ENCODE measurements at regions not wholly inside any gene's neighbourhood (a gene's known extent, or its start where the extent isn't known, plus 50 kb on each side); places are given as distances from the start of the nearest gene placed in this dataset.
"Not testable (repeated sequence)": the region's sequence is repeated elsewhere in the genome, so short reads cannot be mapped to it uniquely, and the experiment has no call there.

DNA sequence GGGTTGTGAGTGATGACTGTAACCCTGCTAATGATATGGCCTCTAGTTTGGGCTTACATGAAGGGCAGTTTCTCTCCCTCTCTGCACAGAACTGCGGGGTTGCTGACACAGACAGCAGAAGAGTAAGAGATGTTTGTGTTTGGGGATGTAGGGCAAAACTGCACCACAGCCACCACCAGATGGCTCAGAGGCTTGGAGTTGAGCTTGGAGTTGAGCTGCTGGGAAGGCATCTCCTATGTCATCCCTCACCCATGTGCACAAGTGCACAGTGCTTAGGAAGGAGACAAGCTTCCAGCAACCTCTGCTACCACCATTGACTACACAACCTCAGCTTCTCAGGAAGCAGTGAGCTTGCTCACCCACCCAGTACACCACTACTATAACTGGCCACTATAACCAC is 303.9 kb upstream of the DEFB112 start:
- no peak for DNase-seq

DNA sequence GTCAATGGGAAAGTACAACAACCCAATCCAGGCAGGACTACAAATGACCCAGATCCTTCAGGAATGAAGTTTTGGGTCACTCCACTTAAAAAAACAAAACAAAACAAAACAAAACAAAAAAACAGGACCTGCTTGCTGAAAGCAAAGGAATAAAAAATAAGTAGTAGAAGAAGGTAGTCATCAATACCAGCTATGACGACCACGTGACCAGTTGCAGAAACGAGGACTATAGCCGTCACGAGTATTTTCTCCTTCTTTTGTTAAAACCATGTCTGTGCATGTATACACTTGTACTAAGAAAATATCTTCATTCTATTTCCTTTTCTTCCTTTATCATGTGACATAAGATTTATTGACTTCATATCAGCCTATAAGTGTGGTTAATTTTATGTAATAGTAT is 308.4 kb upstream of the DEFB112 start:
- DNase-seq = no peak

DNA sequence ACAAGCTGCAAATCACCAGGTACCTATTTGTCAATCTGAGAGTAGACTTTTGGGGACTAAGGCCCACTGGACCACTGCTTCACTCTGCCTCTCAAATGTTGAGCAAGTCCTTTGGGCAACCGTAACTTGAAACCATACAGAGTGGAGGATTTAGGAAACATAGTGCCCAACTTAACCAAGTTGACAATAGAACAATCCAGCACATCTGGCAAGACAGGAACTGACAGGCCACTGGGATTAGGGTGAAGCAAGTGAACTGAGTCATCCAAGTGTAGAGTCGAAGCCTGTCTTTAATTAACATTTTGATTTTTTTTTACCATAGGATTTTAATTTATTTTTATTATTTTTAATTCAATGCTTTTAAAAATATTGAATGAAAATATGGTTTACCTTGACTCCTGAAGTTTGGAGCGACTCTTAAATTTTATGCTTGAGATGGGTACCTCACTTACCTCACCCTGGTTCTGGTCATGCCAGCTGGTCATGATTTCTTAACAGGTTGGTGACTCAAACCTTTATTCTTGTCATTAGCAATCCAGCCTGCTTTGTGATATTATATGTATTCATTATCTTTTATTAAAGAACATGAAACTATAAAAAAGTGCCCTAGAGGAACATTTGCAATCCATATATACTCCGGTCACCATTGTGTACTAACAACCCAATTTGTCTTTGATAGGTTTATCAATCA is 312.1 kb upstream of the DEFB112 start:
- no peak for DNase-seq

DNA sequence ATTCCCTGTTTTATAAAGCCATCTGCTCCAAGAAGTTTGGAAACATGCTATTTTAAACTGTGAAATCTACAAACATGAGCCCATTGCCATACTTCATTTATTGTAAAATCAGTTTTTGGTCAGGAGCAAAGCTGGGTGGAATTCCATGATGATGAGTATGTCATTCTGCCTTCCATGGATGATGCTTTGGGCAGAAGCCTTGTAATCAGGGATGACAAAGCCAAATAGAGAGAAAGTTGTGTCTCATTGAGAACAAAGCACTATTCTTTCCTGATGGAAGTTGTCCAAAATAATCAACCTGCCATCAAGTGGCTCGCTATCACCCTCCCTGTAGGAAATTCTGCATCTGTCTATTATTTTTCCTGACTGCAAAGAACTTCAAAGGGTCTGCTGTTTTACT is 313.0 kb upstream of the DEFB112 start:
- DNase-seq = no peak

DNA sequence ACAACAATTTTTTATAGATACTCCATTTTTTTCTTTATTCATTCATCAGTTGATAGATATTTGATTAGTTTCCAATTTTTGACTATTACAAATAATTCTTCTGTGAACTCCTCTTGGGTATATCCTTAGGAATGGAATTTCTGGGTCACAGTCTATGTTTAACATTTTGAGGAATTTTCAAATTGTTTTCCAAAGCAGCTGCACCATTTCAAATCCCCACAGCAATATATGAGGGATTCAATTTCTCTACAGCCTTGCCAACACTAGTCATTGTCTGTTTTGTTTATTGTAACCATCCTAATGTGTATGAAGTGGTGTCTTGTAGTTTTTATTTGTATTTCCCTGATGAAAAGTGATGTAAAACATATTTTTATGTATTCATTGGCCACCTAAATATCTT is 320.3 kb upstream of the DEFB112 start:
- no peak for DNase-seq

DNA sequence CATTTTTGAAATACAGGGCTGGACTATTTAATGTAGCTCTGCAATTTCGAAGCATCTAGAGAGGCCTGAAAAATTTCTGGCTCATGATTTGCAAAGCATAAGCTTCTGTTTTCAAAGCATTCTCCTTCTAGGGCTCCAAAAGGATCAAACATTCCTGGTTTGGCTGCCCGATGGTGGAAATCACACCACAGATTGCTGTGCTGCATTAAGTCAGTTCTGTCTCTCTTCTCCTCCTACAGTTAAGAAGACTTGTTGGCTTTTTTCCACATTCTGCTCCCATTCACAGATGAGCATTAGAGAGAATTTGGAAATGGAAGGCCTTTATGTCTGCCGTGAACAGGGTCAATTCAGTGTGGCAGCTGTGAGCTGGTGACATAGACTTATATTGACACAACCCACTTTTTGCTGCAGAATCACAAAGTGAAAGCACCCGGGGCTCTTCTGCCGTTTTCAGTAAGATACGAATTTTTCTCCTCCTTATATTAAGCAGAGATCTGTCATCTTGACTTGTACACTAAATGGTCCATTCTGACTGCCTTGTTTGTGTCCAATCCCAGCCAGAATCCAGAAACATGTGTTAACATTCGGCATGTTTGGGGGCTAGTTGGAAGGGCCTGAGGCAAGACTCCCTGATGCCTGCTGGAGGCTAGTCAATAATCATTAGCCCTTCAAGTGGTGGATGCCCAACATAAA is 330.8 kb upstream of the DEFB112 start:
- no peak for DNase-seq

DNA sequence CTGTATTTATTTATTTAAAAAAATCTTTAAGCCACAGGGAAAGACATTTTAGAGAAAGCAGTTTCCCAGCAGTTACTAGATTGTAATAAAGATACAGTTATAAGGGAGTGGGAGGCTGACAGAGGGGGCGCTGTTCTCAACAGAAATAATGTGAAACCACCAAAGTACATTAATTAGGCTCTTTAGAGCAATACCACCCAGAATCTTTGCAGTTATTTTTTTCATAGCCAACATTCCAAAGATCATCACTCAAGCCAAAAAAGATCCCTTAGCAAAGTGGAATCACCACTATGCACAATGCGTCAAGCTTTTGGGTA is 331.3 kb upstream of the DEFB112 start:
- DNase-seq = no peak

DNA sequence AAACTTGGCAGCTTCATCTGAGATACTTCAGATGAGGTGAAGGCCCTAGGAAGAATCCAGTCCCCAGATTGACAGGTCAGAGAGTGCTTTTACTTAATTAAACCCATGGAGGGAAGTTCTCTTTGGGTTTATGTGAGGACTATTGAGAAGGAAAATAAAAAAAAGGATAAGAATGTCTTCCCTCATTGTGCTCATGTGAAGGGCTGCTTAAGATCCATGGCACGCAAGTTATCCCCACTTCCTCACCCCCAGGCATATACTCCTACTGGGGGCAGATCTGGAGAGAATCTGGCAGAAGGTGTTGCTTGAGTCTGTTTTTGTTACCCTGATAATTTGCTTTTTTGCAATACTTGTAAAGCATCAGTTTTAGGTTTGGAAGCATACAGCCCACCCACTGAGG is 322.9 kb upstream of the TFAP2D start:
- DNase-seq = no peak

DNA sequence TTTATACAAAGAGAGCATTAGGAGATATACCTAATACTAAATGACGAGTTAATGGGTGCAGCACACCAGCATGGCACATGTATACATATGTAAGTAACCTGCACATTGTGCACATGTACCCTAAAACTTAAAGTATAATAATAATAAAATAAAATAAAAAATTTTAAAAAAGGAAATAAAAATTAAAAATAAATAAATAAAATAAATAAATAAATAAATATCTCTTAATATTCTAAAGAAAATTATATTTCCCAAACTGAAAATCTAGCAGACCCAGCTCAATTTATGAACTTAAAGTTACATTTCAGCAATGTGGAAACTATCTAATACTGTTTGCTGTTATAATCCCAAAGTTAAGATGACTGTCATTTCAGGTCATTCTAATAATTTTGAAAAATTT is 319.2 kb upstream of the TFAP2D start:
- DNase-seq = not testable (repeated sequence)

DNA sequence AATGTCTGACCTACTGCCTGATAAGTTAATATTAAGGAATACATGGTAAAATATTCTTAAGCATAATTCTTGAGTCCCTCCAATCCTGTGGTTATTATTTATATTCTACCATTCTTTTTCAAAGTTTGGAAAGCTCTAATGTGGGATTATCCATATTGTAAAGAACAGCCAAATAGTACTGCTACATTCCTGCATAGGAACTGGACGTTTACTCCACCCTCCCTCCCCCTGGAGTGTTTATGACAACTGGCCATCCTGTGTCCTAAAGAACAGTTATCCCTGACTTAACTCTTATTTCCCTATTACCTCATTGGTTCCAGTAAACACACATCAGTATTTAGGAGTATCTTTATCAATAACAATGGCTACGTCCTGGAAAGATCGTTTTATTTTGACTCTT is 308.7 kb upstream of the TFAP2D start:
- DNase-seq = no peak

DNA sequence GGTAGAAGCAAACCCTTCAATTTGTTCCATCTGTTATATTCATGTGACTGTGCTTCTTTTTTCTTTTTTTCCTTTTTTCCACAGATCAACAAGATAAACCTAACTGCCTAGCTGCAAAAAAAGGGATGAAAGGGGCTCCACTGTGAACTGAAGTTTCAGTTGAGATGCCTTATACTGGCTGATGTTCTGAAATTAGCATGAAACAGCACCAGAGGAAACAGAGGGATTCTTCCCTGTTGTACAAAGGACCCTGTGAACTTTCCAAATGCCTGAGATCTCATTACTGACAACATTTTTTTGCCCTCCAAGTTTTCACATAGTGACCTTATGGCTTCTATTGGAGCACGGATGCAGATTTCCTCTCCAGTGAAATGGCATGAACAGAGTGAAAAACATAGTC is 302.7 kb upstream of the TFAP2D start:
- DNase-seq = no peak

DNA sequence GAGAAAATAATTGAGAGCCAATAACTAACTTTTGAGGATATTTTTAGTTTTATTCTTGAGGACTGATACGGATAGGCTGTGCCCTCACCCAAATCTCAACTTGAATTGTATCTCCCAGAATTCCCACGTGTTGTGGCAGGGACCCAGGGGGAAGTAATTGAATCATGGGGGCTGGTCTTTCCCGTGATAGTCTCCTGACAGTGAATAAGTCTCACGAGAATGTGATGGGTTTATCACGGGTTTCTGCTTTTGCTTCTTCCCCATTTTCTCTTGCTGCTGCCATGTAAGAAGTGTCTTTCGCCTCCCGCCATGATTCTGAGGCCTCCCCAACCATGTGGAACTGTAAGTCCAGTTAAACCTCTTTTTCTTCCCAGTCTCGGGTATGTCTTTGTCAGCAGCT is 292.3 kb upstream of the TFAP2D start:
- DNase-seq = not testable (repeated sequence)

DNA sequence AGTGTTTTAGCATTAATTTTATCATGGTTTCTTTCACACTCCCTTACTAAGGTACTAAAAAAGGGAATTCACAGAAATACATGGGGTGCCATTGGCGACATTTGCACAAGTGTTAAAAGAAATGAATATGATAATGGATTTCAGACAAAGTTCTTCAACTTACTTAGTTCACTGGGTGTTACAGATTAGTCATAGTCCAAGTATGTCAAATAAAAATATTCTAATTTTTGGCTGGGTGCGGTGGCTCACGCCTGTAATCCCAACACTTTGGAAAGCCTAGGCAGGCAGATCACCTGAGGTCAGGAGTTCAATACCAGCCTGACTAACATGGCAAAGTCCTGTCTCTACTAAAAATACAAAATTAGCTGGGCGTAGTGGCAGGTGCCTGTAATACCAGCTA is 286.1 kb upstream of the TFAP2D start:
- DNase-seq = no peak

DNA sequence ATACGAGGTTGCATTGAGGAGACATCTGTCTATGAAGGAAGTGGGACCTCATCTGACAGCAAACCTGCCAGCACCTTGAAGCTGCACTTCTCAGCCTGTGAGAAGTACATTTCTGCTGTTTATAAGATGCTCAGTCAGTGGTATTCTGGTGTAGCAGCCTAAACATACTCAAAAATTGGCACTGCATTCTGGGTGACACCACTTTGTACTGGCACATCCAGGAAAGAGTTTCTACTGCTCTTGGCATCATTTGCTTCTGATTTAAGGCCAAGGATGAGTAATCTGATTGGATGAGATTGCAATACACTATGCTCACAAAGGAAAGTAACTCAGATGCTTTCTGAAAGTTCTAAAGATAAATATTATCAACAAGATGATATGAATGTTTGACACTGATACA is 275.4 kb upstream of the TFAP2D start:
- DNase-seq = no peak

DNA sequence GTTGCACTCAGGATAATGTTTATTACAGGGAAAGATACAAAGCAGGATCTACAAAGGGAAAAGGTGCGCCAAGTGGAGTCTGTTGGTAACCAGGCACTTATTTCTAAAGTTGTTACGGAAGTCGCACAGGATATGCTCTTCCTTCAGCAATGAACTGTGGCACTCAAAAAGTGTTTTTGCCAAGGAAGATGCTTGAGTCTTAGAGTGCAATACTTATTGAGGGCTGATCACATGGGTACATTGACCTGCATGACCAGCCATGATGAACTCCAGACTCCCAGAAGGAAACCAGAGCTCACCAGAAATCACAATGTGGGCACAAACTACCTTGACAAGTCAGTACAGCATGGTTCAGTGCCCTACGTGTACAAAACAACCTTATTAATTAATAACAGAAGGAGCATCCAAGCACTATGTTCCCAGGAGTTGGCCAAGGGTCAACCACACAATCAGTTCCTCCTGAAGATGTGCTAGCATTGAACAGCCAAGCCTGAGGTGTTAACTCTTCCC is 270.7 kb upstream of the TFAP2D start:
- no peak for DNase-seq

DNA sequence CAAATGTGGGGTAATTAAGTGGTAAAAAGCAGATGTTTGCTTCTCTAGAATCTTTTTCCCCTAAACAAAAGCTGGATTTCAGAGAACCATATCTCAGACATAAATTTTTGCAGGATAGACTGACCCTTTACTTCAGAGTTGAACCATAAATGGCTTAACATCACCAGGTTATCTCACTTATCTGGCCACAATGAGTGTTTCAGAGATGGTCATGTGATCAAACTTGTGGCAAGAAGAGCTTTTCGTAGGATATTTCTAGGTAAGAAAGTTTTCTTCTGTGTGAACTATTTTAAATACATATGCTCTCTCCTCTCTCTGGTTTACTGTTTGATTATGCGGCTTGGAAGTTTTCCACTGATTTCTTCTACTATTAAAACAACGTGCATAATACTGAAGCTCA is 270.2 kb upstream of the TFAP2D start:
- no peak for DNase-seq

DNA sequence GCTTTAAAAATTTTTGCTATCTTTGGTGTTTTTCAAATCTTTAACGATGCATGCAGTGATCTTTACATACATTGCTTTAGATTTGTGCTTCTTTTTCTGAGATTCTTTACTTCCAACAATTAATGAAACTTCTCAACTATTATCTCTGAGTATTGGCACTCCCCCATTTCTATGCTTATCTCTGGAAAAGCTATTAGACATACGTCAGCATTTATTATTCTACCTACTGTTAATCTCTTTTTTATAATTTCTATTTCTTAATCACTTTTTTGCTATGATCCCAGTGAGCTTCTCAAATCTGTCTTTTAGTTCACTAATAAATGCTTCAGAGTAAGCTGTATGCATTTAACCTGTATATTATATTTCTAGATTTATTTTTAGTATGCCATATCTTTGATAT is 264.2 kb upstream of the TFAP2D start:
- DNase-seq = no peak

DNA sequence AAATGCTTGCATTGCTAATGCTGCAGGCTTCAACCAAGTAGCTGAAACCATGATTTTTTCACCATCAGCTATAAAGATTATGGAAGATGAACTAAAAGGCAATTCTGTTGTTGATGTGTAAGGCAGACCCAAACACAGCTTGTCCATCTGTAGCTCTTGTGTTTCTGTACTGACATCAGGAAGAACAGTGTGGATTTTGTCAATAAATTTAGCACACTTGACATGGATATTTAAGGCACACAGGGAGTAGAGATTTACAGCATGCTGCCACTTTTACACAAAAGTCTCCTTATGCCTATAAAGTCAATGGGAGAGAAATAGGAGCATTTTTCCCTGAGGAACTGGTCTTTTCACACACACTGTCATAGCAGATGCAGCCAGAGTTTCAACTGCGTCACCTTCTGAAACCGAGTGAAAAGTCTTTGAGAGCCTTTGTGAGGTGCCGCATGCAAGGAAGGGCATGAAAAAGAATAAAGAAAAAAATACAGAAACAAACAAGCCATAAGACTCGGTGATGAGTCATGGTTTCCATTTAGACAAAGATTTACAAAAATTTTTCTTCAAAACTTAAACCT is 261.4 kb upstream of the TFAP2D start:
- DNase-seq = no peak

DNA sequence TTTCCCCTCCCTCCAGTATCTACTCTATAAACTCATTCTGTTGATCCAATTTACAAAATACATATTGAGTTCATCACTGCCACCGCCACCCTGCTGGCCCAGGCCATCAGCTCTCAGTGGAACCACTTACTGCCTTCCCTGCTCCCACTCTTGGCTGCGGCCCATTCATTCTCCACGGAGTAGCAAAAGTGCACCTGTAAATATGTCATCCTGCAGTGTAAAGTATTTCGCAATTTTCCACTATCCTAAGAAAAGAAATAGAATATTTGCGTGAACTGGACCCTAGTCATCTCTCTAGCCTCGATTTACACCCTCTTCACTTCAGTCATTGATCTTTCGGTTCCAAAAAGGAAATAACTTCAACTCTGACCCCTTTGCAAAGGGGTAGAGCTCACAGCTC is 258.3 kb upstream of the TFAP2D start:
- no peak for DNase-seq

DNA sequence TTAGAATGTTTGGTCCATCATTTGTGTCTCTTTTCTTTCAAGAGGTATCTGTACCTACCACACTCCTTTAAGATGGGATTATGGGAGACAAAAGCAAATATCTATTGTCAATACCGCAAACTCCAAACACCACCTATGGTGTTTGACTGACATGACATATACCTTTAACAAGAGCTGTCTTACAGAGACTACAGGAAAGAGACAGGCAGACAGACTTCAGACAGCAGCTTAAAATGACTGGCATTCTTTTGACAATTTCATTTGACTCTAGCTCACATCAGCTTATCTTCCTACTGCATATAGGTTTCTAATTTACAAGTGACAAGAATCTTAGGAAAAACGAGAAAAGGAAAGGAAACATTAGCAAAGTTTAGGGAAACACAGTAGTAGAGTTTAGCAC is 256.0 kb upstream of the TFAP2D start:
- DNase-seq = no peak

DNA sequence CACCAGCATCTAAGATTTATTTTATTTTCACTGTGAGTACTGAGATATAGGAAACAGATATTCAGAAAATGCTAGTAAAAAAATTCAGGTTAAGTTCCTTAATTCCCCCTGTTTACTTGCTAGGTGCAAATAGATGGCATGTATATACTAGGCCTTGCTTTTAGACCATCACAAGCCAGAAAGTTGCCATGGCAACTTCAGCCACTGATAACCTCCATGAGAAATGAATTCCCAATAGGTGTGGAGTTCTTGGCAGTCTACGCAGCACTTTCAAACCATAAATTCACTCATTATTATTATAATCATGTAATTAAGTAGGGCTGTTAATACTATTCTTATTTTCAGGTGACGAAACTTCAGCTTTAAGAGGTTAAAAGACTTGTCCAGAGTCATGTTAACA is 251.6 kb upstream of the TFAP2D start:
- no peak for DNase-seq

DNA sequence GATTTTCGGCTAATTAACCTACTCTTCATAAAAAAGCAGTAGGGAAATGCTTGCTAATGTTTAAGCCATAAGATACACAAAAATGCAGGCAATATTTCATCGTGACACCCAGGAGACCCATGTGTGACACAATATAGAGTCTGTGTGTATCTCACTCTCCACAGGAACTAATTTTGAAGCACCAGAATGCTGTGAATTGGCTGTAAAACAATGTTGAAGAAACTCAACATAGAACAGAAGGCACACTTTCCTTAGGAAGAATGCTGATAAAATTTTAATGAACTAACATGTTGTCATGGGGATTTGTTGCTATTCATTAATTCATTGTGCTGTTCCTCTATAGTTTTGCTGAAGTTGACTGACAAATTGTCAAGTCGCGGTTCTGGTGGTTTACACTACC is 249.4 kb upstream of the TFAP2D start:
- no peak for DNase-seq

DNA sequence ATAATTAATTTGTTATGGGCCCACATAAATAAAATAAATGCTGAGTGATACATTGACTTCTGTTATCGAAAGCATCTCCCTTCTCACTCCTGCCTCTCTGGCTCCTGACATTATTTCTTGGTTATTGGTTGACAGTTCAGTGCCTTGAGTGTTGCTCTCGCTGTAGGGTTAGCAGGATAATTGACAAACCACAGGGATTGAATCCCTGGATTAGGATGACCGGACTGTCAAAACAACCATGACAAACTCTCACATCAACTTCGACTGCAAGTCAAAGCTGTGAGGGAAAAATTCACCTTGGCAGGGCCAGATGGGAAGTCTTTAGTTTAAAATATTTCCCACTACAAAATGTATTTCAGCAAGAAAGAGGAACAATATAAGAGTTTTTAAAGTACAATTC is 245.4 kb upstream of the TFAP2D start:
- no peak for DNase-seq

DNA sequence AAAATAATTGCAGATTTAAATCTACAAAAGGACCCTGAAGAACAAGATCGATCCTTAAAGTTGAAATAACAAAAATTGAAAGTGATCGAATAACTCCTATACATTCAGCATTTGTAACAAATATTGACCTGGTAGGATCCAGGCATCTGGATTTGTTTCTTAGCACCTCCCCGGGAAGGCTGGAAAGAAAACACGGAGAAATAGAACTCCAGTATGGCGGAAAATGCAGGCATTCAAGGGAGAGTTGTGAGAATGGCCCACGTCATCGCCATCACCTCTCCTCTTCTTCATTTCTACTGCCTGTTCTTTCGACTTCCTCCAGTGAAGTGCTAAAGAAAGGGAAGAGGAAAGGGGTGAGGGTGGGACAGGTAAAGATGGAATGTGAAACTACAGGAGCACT is 242.3 kb upstream of the TFAP2D start:
- DNase-seq = no peak

DNA sequence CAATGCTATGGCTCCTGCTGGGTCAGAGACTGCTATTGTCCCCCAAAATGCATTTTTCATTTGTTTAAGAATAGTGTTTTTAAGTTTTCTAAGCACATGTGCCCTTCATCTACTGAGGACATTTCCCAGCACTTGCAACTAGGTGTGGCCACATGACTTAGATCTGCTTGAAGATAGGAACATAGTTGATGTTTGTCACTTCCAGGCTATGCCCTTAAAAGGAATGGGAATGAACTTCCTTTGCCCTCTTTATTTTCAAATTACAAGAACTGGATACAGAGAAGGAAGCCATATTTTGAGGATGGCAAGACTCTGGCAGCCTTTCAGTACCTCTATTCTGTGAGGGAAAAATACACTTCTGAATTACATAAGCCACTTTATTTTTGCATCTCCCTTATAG is 203.0 kb upstream of the TFAP2D start:
- no peak for DNase-seq
